ENCODE measurements at regions not wholly inside any gene's neighbourhood (a gene's known extent, or its start where the extent isn't known, plus 50 kb on each side); places are given as distances from the start of the nearest gene placed in this dataset.

DNA sequence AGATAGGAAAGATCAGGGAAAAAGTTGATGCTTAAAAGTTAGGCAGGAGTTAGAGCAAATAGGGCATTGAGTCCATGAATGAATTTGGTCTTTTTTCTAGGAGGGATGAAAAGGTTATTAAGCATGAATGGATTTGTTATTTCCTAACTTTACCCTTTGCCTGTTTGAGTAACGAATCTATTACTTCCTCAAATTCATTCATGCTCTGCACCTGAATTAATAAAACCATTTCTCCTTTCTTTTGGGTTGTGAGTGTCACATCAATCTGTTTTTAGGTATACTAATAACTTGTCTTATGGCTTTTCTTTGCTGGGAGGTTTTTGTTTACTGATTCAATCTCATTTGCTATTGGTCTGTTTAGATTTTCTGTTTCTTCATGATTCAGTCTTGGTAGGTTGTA is 1217.7 kb upstream of the CELF2 start:
- ChIA-PET POLR2A (no interaction called here), CTCF (no interaction called here)
- Histone ChIP-seq H3K4me1 (ENCODE audit: control insufficient read depth, extremely low read depth, insufficient read depth, low read length) (no peaks in the 10 kb centered on the region), H3K9ac (replicated peaks; ENCODE audit: extremely low read depth, insufficient read depth, low read length) (no peak overlapping the region), H2AFZ (ENCODE audit: low read depth, low read length) (no peak overlapping the region), H4K20me1 (replicated peaks; ENCODE audit: control insufficient read depth, extremely low read depth, insufficient read depth, low read length) (no peaks in the 10 kb centered on the region), H3K9me3 (replicated peaks; ENCODE audit: control insufficient read depth, insufficient read depth, low read length) (no peaks in the 10 kb centered on the region), H3K4me3 (replicated peaks in 1 of 3; ENCODE audit: insufficient read depth in 1 of 3, low read depth in 1 of 3, low read length in 3 of 3) (no peak overlapping the region), H3K9me1 (replicated peaks; ENCODE audit: control insufficient read depth, extremely low read depth, insufficient read depth, low read length) (no peaks in the 10 kb centered on the region), H3K79me2 (ENCODE audit: control insufficient read depth, insufficient read depth, low read length) (no peaks in the 10 kb centered on the region), H3K36me3 (ENCODE audit: control insufficient read depth in 2 of 2, extremely low read depth in 1 of 2, insufficient read depth in 2 of 2, low read length in 2 of 2) (no peaks in the 10 kb centered on the region), H3K27me3 (ENCODE audit: control insufficient read depth in 2 of 2, insufficient read depth in 2 of 2, low read length in 2 of 2) (no peaks in the 10 kb centered on the region), H3K27ac (ENCODE audit: insufficient read depth, low read depth, low read length) (no peak overlapping the region), H3K4me2 (ENCODE audit: insufficient read depth, low read length) (no peak overlapping the region)
- no peak for TF ChIP-seq GATA2 (IDR thresholded peaks at IDR 0.05; ENCODE audit: insufficient read depth, insufficient read length, low read depth, low read length)
- TF ChIP-seq, protein P1, sequence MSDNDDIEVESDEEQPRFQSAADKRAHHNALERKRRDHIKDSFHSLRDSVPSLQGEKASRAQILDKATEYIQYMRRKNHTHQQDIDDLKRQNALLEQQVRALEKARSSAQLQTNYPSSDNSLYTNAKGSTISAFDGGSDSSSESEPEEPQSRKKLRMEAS (IDR thresholded peaks at IDR 0.05; ENCODE audit: insufficient read depth, insufficient read length): no peak
- TF ChIP-seq MYC (IDR thresholded peaks at IDR 0.05; ENCODE audit: low read depth, low read length): no peak
- TF ChIP-seq, protein P2, sequence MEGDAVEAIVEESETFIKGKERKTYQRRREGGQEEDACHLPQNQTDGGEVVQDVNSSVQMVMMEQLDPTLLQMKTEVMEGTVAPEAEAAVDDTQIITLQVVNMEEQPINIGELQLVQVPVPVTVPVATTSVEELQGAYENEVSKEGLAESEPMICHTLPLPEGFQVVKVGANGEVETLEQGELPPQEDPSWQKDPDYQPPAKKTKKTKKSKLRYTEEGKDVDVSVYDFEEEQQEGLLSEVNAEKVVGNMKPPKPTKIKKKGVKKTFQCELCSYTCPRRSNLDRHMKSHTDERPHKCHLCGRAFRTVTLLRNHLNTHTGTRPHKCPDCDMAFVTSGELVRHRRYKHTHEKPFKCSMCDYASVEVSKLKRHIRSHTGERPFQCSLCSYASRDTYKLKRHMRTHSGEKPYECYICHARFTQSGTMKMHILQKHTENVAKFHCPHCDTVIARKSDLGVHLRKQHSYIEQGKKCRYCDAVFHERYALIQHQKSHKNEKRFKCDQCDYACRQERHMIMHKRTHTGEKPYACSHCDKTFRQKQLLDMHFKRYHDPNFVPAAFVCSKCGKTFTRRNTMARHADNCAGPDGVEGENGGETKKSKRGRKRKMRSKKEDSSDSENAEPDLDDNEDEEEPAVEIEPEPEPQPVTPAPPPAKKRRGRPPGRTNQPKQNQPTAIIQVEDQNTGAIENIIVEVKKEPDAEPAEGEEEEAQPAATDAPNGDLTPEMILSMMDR (IDR thresholded peaks at IDR 0.05; ENCODE audit: extremely low read depth in 1 of 2, insufficient read depth in 1 of 2, low read depth in 1 of 2, low read length in 2 of 2): no peak
- no peak for TF ChIP-seq FOS (IDR thresholded peaks at IDR 0.05; ENCODE audit: borderline replicate concordance, insufficient read depth, low read length)
- no peak for TF ChIP-seq POLR2A (IDR thresholded peaks at IDR 0.05; ENCODE audit: low read depth, low read length)
- TF ChIP-seq JUN (IDR thresholded peaks at IDR 0.05; ENCODE audit: borderline replicate concordance, insufficient read depth, insufficient read length, low read depth): no peak
- TF ChIP-seq EZH2 (IDR thresholded peaks at IDR 0.05; ENCODE audit: borderline replicate concordance, low read depth, low read length, severe bottlenecking): no peak
- no peak for TF ChIP-seq POLR2AphosphoS5 (IDR thresholded peaks at IDR 0.05; ENCODE audit: insufficient read depth, low read depth, low read length)
- BruUV-seq (replicated peaks): no TSS peak
- intact Hi-C loops (cut with micrococcal nuclease) (no loop called here), dilution Hi-C loops (cut with MboI; ENCODE audit: extremely low pct_ligation_motif_present, low sequenced_read_pairs) (no loop called here)
- FAIRE-seq (no peak), DNase-seq (ENCODE audit: low read depth, low spot score) (no peak)

Data from endothelial cell of umbilical vein (primary cell).